ENCODE measurements at regions not wholly inside any gene's neighbourhood (a gene's known extent, or its start where the extent isn't known, plus 50 kb on each side); places are given as distances from the start of the nearest gene placed in this dataset.

DNA sequence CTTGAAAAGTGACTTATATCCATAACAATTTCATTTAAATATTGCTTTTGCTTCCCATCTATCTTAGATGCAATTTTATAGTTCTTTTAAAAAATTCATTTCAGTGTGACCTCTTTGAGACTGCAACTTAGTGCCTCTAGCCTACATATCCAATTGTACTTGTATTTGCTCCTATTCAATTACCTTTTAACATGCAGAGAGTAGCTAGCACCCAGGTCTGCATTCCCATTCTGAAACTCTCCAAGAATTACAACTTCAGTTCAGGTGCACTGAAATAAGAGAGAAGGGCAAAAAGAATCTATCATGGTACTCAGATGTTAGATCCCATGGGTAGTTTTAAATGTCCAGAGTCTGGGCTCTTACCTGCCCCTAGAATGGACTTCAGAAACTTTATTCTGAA lies 765.4 kb upstream of the SLC35B3 start:
- TF ChIP-seq, protein P1, sequence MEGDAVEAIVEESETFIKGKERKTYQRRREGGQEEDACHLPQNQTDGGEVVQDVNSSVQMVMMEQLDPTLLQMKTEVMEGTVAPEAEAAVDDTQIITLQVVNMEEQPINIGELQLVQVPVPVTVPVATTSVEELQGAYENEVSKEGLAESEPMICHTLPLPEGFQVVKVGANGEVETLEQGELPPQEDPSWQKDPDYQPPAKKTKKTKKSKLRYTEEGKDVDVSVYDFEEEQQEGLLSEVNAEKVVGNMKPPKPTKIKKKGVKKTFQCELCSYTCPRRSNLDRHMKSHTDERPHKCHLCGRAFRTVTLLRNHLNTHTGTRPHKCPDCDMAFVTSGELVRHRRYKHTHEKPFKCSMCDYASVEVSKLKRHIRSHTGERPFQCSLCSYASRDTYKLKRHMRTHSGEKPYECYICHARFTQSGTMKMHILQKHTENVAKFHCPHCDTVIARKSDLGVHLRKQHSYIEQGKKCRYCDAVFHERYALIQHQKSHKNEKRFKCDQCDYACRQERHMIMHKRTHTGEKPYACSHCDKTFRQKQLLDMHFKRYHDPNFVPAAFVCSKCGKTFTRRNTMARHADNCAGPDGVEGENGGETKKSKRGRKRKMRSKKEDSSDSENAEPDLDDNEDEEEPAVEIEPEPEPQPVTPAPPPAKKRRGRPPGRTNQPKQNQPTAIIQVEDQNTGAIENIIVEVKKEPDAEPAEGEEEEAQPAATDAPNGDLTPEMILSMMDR (IDR thresholded peaks at IDR 0.05; ENCODE audit: insufficient read depth, low read depth, low read length) = no peak
- no peak for TF ChIP-seq EZH2 (IDR thresholded peaks at IDR 0.05; ENCODE audit: insufficient read depth, low read length)
